Uterus (tissue), 3 donors: ENCODE measurements at regions not wholly inside any gene's neighbourhood (a gene's known extent, or its start where the extent isn't known, plus 50 kb on each side); places are given as distances from the start of the nearest gene placed in this dataset.

Source experiments
- DNase-seq, 2 donors: peaks; one replicate each; pipeline ENCODE4 v3.0.0-alpha.2; 2019 to 2020
- H3K27ac ChIP-seq, 2 donors: fragments of 200-600 bp; sonication (generic); 1 replicate in 1 of 2; 2 replicates in 1 of 2; pipeline ENCODE4 v1.5.1; 2016 to 2018
- H3K27me3 ChIP-seq, 2 donors: fragments of 200-600 bp; sonication (generic); one replicate each; pipeline ENCODE4 v1.5.1; 2018 to 2019; ENCODE audit warnings: control low read depth in 1 of 2
- H3K36me3 ChIP-seq, 2 donors: fragments of 200-600 bp; sonication (generic); one replicate each; pipeline ENCODE4 v1.5.1; 2019; ENCODE audit warnings: control low read depth in 1 of 2
- H3K4me1 ChIP-seq, 2 donors: fragments of 200-600 bp; sonication (generic); one replicate each; pipeline ENCODE4 v1.5.1; 2018 to 2019; ENCODE audit warnings: control low read depth in 1 of 2
- H3K4me3 ChIP-seq, 2 donors: fragments of 200-600 bp; sonication (generic); 1 replicate in 1 of 2; 2 replicates in 1 of 2; pipeline ENCODE4 v1.5.1; 2018 to 2019; ENCODE audit warnings: mild to moderate bottlenecking in 1 of 2
- H3K9me3 ChIP-seq, 2 donors: fragments of 200-600 bp; sonication (generic); one replicate each; pipeline ENCODE4 v1.5.1; 2019; ENCODE audit warnings: control low read depth in 1 of 2
- POLR2A ChIP-seq, 2 donors: fragments of 450-650 bp; IDR thresholded peaks; one replicate each; pipeline ENCODE4 v1.6.1; 2016; ENCODE audit warnings: antibody characterized with exemption in 2 of 2, mild to moderate bottlenecking in 1 of 2, moderate library complexity in 1 of 2
- intact Hi-C: fragments of 100-400 bp; cut with DNase I; formaldehyde crosslinking; loops from one replicate; pipeline ENCODE4 v1.15.1; 2023; ENCODE audit warnings: low total_unique reads
- TF ChIP-seq, protein P1 (sequence below), 4 experiments: fragments of 200-600 bp in 2 of 4; fragments of 450-650 bp in 2 of 4; sonication (generic) in 2 of 4; IDR thresholded peaks; one replicate each; pipeline ENCODE4 v1.5.1; 2016 to 2019; ENCODE audit warnings: antibody characterized with exemption in 4 of 4, mild to moderate bottlenecking in 2 of 4, moderate library complexity in 1 of 4
- donor health status: DM: yes; HTN: yes; CAD: no.

DNA sequence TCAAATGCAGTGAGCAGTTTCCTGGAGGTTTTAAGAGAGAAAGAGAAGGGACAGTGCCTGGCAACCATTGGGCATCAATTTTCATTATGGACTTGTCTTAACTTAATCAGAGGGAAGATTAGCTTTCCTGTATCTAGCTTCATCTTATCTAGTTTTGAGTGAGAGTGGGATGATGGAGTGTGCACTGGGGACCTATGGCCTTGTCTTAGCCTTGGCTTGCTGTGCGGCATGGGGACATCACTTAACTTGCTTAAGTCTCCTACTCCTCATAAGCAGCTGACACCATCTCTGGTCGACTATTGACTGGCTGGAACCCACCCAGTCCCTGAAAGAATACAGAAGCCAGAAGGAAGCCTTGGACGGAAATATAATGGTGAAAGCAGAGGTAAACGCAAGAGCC is 344.0 kb downstream of the SOX11 start:
- TF ChIP-seq, protein P1, sequence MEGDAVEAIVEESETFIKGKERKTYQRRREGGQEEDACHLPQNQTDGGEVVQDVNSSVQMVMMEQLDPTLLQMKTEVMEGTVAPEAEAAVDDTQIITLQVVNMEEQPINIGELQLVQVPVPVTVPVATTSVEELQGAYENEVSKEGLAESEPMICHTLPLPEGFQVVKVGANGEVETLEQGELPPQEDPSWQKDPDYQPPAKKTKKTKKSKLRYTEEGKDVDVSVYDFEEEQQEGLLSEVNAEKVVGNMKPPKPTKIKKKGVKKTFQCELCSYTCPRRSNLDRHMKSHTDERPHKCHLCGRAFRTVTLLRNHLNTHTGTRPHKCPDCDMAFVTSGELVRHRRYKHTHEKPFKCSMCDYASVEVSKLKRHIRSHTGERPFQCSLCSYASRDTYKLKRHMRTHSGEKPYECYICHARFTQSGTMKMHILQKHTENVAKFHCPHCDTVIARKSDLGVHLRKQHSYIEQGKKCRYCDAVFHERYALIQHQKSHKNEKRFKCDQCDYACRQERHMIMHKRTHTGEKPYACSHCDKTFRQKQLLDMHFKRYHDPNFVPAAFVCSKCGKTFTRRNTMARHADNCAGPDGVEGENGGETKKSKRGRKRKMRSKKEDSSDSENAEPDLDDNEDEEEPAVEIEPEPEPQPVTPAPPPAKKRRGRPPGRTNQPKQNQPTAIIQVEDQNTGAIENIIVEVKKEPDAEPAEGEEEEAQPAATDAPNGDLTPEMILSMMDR (IDR thresholded peaks at IDR 0.05): no peak
- no peak for TF ChIP-seq POLR2A (IDR thresholded peaks at IDR 0.05)
- Histone ChIP-seq H3K36me3 (no peaks in the 10 kb centered on the region), H3K27me3 (no peaks in the 10 kb centered on the region), H3K4me1 (no peaks in the 10 kb centered on the region), H3K4me3 (no peak overlapping the region), H3K9me3 (no peaks in the 10 kb centered on the region), H3K27ac (no peak overlapping the region)
- no peak for DNase-seq
- intact Hi-C loops: no loop called here

DNA sequence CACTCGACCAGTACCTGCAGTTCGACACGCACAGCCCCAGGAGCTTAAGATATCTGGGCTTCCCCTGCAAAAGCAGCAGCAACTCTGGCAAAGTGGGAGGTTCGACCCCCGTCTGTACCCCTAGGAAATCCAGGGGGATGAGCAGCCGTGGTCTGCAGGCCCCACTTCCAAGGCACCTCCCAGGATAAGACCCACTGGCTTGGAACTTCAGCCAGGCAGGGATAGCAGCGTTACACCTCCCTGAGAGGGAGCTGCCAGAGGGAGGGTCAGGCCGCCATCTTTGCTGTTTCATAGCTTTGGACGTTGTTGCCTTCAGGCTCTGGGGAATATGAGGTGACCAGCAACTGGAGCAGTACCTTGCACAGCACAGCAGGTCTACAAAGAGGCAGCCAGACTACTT is 351.1 kb downstream of the SOX11 start:
- no peaks in the 10 kb centered on the region for H3K9me3 ChIP-seq
- H3K27me3 ChIP-seq: no peaks in the 10 kb centered on the region
- TF ChIP-seq, protein P1 (IDR thresholded peaks at IDR 0.05): no peak
- TF ChIP-seq POLR2A (IDR thresholded peaks at IDR 0.05): no peak
- H3K4me1 ChIP-seq: no peaks in the 10 kb centered on the region
- no peak for DNase-seq
- H3K4me3 ChIP-seq: no peak overlapping the region
- intact Hi-C loops: no loop called here
- H3K36me3 ChIP-seq: no peaks in the 10 kb centered on the region
- no peak overlapping the region for H3K27ac ChIP-seq

DNA sequence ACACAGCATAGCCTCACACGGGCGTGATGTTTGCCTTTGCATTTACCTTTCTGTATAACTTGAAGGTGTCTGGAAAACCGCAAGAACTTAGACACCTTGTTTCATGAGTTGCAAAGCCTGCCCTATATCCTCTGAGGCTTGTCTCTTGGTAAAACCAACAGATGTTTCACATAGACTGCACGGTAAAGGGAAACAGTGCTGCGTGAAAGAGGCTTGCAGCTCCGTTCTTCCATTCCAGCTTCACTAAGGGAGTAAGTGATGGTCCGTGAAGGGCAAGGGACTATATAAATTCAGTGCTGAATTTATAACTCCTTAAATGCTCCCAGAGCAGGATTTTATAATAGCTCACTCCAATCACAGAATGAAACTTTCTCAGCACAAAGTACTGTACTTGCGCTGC is 360.5 kb downstream of the SOX11 start:
- Histone ChIP-seq H3K36me3 (no peaks in the 10 kb centered on the region), H3K4me1 (no peaks in the 10 kb centered on the region), H3K9me3 (no peaks in the 10 kb centered on the region), H3K4me3 (no peak overlapping the region), H3K27ac (no peak overlapping the region), H3K27me3 (no peaks in the 10 kb centered on the region)
- TF ChIP-seq, protein P1 (IDR thresholded peaks at IDR 0.05): no peak
- no peak for TF ChIP-seq POLR2A (IDR thresholded peaks at IDR 0.05)
- intact Hi-C loops: no loop called here
- DNase-seq: no peak

DNA sequence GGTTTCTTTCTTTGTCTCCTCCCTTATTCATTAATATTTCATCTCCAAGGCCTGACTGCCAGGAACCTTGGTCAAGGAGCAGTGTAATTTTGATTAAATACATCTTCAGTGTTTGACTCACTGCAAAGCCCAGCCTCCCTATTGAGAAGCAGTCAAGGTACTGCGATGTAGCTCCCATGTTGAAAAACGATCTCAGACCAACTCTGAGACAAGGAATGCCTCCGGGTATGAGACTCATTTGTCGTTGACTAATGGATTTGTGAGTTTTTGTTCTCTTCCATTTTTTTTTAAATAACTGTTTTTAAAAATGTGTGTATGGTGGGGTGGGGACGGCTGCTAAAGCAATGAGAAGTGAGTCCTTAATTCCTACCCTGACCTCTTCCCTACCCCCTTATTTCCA is 361.6 kb downstream of the SOX11 start:
- no peak overlapping the region for H3K27ac ChIP-seq
- DNase-seq: no peak
- H3K36me3 ChIP-seq: no peaks in the 10 kb centered on the region
- H3K9me3 ChIP-seq: no peaks in the 10 kb centered on the region
- intact Hi-C loops: no loop called here
- H3K4me1 ChIP-seq: no peaks in the 10 kb centered on the region
- H3K27me3 ChIP-seq: no peaks in the 10 kb centered on the region
- TF ChIP-seq POLR2A (IDR thresholded peaks at IDR 0.05): no peak
- TF ChIP-seq, protein P1 (IDR thresholded peaks at IDR 0.05): no peak
- H3K4me3 ChIP-seq: no peak overlapping the region

DNA sequence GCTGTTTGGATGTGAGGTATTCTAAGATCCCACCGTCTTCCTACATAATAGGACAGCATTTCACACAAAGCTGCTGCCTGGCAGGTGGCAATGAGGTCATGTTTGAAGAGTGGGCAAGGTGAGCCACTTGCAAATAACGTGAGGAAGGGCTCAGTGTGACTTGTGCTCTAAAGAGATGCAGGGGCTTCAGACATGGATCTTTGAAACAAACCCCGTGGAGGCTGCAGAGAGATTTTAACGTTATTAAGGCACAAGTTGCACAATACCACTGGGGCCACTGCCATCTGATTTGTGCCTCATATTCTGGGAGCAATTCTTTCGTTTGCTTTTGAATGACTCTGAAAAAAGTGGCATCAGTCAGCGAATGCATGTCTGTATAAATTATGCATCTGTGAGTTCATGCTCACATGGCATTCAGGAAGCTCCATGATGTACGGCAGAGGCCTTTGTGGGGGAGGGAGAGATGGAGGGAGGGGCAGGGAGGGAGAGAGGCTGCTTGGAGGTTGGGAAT is 362.0 kb downstream of the SOX11 start:
- H3K36me3 ChIP-seq: no peaks in the 10 kb centered on the region
- intact Hi-C loops: no loop called here
- H3K9me3 ChIP-seq: no peaks in the 10 kb centered on the region
- no peaks in the 10 kb centered on the region for H3K27me3 ChIP-seq
- TF ChIP-seq, protein P1 (IDR thresholded peaks at IDR 0.05): no peak
- no peak for TF ChIP-seq POLR2A (IDR thresholded peaks at IDR 0.05)
- no peak overlapping the region for H3K4me3 ChIP-seq
- H3K27ac ChIP-seq: no peak overlapping the region
- no peaks in the 10 kb centered on the region for H3K4me1 ChIP-seq
- DNase-seq: no peak
